ENCODE measurements at regions not wholly inside any gene's neighbourhood (a gene's known extent, or its start where the extent isn't known, plus 50 kb on each side); places are given as distances from the start of the nearest gene placed in this dataset.
"Not testable (repeated sequence)": the region's sequence is repeated elsewhere in the genome, so short reads cannot be mapped to it uniquely, and the experiment has no call there.

- TF ChIP-seq CTCF (IDR thresholded peaks at IDR 0.05; ENCODE audit: insufficient read depth, low read depth, low read length, missing control alignments): no peak
- H3K4me3 ChIP-seq (ENCODE audit: low read depth, low read length): no peak overlapping the region
- DNase-seq (ENCODE audit: low read depth): no peak
Measured at GRCh38 chr13:85137516-85137915, 661.7 kb downstream of the SLITRK6 start.

- DNase-seq (ENCODE audit: low read depth): no peak
- TF ChIP-seq CTCF (IDR thresholded peaks at IDR 0.05; ENCODE audit: insufficient read depth, low read depth, low read length, missing control alignments): no peak
- H3K4me3 ChIP-seq (ENCODE audit: low read depth, low read length): no peak overlapping the region
Measured at GRCh38 chr13:85132986-85133385, 666.2 kb downstream of the SLITRK6 start.

- DNase-seq (ENCODE audit: low read depth); H3K4me3 ChIP-seq (ENCODE audit: low read depth, low read length): not testable (repeated sequence)
Measured at GRCh38 chr13:85123501-85123900, 675.7 kb downstream of the SLITRK6 start.

GRCh38 chr13:85108356-85108755, 690.9 kb downstream of the SLITRK6 start:
- H3K4me3 ChIP-seq (ENCODE audit: low read depth, low read length): no peak overlapping the region
- peak; percentile 1 for DNase-seq (ENCODE audit: low read depth)
- no peak for TF ChIP-seq CTCF (IDR thresholded peaks at IDR 0.05; ENCODE audit: insufficient read depth, low read depth, low read length, missing control alignments)

GRCh38 chr13:85099245-85099644, 700.0 kb downstream of the SLITRK6 start:
- H3K4me3 ChIP-seq (ENCODE audit: low read depth, low read length): no peak overlapping the region
- DNase-seq (ENCODE audit: low read depth): no peak
- no peak for TF ChIP-seq CTCF (IDR thresholded peaks at IDR 0.05; ENCODE audit: insufficient read depth, low read depth, low read length, missing control alignments)

GRCh38 chr13:85095418-85096272, 703.6 kb downstream of the SLITRK6 start:
- no peak for TF ChIP-seq CTCF (IDR thresholded peaks at IDR 0.05; ENCODE audit: insufficient read depth, low read depth, low read length, missing control alignments)
- no peak for DNase-seq (ENCODE audit: low read depth)
- no peak overlapping the region for H3K4me3 ChIP-seq (ENCODE audit: low read depth, low read length)

GRCh38 chr13:85093808-85094207, 705.4 kb downstream of the SLITRK6 start:
- H3K4me3 ChIP-seq (ENCODE audit: low read depth, low read length): no peak overlapping the region
- DNase-seq (ENCODE audit: low read depth): no peak
- no peak for TF ChIP-seq CTCF (IDR thresholded peaks at IDR 0.05; ENCODE audit: insufficient read depth, low read depth, low read length, missing control alignments)

Data from GM12865 (cell line).